ENCODE measurements at regions not wholly inside any gene's neighbourhood (a gene's known extent, or its start where the extent isn't known, plus 50 kb on each side); places are given as distances from the start of the nearest gene placed in this dataset.

GRCh38 chr3:90052425-90052950, 945.1 kb downstream of the EPHA3 start:
- Histone ChIP-seq H3K79me2 (ENCODE audit: insufficient read depth, low read length) (no peaks in the 10 kb centered on the region), H4K20me1 (ENCODE audit: insufficient read depth, low read length) (no peaks in the 10 kb centered on the region), H3K4me3 (replicated peaks in 1 of 3; ENCODE audit: insufficient read depth in 1 of 3, low read depth in 2 of 3, low read length in 3 of 3) (no peak overlapping the region), H3K9ac (ENCODE audit: insufficient read depth, low read depth, low read length) (no peak overlapping the region), H3K27ac (ENCODE audit: extremely low read length, insufficient read depth, low read length) (no peak overlapping the region), H2AFZ (ENCODE audit: low read length) (no peak overlapping the region), H3K27me3 (ENCODE audit: control insufficient read depth in 1 of 2, insufficient read depth in 2 of 2, low read length in 2 of 2) (no peaks in the 10 kb centered on the region), H3K9me3 (ENCODE audit: low read length) (no peaks in the 10 kb centered on the region), H3K4me2 (ENCODE audit: low read depth, low read length) (no peak overlapping the region), H3K4me1 (ENCODE audit: insufficient read depth, low read length) (no peaks in the 10 kb centered on the region), H3K36me3 (replicated peaks in 1 of 2; ENCODE audit: control insufficient read depth in 1 of 2, insufficient read depth in 2 of 2, low read length in 2 of 2) (no peaks in the 10 kb centered on the region)
- BruUV-seq (replicated peaks) = no TSS peak
- in situ Hi-C loops (cut with HindIII; ENCODE audit: extremely low pct_ligation_motif_present, low pct_unique_long_range_greater_than_20kb) (loop anchor here (25.0 kb wide), 1 partner anchor 90 kb away; no protein-coding TSS in a partner anchor), intact Hi-C loops (cut with micrococcal nuclease; ENCODE audit: unreplicated experiment) (no loop called here)
- ATAC-seq = no peak
- ChIA-PET CTCF (ENCODE audit: low intra/inter-chr PET ratio, low total read pairs) (no interaction called here), POLR2A (no interaction called here)
- DNase-seq (ENCODE audit: low spot score) = no peak
- no peak for FAIRE-seq
- TF ChIP-seq PRMT3 (CRISPR knock-in tag; IDR thresholded peaks at IDR 0.05; ENCODE audit: borderline replicate concordance, low read depth) = no peak
- no peak for TF ChIP-seq ESRRA (CRISPR knock-in tag; IDR thresholded peaks at IDR 0.05; ENCODE audit: low read depth)
- no peak for TF ChIP-seq ZNF678 (CRISPR knock-in tag; IDR thresholded peaks at IDR 0.05)
- TF ChIP-seq, protein P1, sequence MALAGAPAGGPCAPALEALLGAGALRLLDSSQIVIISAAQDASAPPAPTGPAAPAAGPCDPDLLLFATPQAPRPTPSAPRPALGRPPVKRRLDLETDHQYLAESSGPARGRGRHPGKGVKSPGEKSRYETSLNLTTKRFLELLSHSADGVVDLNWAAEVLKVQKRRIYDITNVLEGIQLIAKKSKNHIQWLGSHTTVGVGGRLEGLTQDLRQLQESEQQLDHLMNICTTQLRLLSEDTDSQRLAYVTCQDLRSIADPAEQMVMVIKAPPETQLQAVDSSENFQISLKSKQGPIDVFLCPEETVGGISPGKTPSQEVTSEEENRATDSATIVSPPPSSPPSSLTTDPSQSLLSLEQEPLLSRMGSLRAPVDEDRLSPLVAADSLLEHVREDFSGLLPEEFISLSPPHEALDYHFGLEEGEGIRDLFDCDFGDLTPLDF (CRISPR knock-in tag; IDR thresholded peaks at IDR 0.05) = no peak
- TF ChIP-seq ZNF512B (CRISPR knock-in tag; IDR thresholded peaks at IDR 0.05; ENCODE audit: borderline replicate concordance) = no peak
- TF ChIP-seq ZNF703 (CRISPR knock-in tag; IDR thresholded peaks at IDR 0.05; ENCODE audit: borderline replicate concordance) = no peak
- TF ChIP-seq ZNF460 (CRISPR knock-in tag; IDR thresholded peaks at IDR 0.05; ENCODE audit: borderline replicate concordance) = no peak
- TF ChIP-seq KDM6A (CRISPR knock-in tag; IDR thresholded peaks at IDR 0.05; ENCODE audit: low read depth) = no peak
- no peak for TF ChIP-seq MEF2D (CRISPR knock-in tag; IDR thresholded peaks at IDR 0.05)
- no peak for TF ChIP-seq ZNF251 (CRISPR knock-in tag; IDR thresholded peaks at IDR 0.05)
- no peak for TF ChIP-seq ZFP90 (CRISPR knock-in tag; IDR thresholded peaks at IDR 0.05; ENCODE audit: borderline replicate concordance)
- TF ChIP-seq SP4 (CRISPR knock-in tag; IDR thresholded peaks at IDR 0.05) = no peak
- no peak for TF ChIP-seq SKI (IDR thresholded peaks at IDR 0.05; ENCODE audit: partially characterized antibody)
- no peak for TF ChIP-seq ZNF124 (CRISPR knock-in tag; IDR thresholded peaks at IDR 0.05)
- TF ChIP-seq ZNF639 (CRISPR knock-in tag; conservative IDR thresholded peaks at IDR 0.05) = no peak
- WGBS (ENCODE audit: low lambda C conversion rate) = 17% methylated on average over 3 of the region's 3 CpGs

Data from HepG2 (cell line).